ENCODE measurements at regions not wholly inside any gene's neighbourhood (a gene's known extent, or its start where the extent isn't known, plus 50 kb on each side); places are given as distances from the start of the nearest gene placed in this dataset.

DNA sequence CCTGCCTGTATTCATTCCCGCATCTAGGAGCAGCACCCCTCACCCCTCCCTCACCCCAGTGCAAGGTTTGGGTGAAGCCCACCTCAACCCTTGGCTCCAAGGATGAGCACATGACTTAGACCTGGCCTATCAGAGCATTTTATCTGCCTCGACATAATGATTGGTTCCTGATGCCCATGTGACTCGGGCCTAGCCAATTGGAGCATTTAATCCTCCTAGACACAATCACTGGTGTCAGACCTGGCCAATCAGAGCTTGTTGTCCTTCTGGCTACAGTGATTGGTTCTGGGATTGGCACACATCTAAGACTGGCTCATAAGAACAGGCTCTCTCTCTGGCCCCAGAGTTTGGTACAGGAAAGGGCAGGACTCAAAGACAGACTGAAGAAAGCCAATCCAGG lies 73.1 kb upstream of the MYL2 start:
- no peak for DNase-seq

DNA sequence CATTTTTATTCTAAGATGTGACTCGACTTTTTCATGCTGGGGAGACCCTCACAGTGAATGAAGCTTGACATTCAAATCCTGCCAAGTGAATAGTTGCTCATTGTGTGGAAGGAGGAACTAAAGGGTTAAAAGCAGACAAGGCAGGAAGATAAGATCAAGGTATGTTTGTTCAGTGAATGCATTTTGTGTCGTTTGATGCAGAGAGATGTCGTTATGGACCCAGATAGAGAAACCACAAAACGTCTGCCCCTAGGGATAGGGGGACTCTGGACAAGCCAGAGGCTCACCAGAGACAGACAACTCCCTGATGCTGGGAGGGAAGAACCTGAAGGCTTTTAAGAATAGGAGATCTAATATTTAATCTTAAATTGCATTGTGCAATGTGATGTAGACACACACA lies 72.5 kb upstream of the MYL2 start:
- no peak for DNase-seq

DNA sequence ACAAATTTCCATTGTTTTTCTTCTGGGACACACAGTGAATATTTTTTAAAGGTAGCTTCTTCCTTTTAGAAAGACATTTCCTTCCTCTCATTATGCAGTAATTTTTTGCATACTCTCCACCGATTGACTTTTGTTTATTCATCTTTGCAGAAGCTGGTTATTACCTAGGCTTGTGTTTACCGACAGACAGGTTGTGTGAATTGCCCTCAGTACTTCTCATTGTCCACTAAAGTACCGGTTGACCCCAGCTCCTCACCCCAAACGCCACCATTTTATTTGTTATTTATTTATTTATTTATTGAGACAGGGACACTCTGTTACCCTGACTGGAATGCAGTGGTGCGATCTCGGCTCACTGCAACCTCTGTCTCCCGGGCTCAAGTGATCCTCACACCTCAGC lies 63.4 kb upstream of the MYL2 start:
- DNase-seq: no peak

DNA sequence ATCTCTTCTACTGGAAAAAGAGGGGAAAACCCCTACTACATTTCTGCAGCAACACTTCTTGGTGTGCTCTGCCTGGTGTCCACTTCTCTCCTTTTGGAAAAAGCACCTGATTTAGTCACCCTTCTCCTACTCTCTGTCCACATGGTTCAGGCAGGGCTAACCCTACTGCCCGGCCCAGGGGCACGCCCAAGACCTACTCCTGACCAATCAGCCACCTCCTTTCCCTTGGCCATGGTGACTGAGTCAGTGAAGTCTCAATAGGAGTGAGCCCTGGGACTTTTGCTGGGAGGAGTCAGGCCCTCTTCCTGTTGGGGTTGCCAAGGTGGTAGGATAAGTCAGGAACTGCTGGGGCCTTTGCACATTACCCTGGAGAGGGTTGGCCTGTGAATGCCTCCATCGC lies 52.5 kb upstream of the MYL2 start:
- DNase-seq: no peak

DNA sequence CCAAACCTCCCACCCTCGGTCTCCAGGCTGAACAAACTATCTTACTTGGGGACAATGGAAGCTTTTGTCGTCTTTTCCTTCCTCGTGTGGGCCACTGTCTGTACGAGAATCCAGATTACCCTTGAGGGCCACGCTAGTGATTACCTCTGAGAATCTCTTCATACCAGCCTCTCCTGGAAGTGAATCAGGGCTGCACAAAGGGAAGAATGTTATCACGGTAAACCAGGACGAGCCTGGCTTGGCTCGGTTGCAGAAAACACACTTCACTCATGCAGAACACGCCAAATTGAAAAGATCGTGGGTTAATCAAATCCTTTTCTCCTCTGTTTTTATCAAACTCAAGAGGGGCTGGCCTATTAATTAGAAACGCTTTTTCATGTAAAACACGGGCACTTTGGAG lies 51.6 kb upstream of the MYL2 start:
- no peak for DNase-seq

DNA sequence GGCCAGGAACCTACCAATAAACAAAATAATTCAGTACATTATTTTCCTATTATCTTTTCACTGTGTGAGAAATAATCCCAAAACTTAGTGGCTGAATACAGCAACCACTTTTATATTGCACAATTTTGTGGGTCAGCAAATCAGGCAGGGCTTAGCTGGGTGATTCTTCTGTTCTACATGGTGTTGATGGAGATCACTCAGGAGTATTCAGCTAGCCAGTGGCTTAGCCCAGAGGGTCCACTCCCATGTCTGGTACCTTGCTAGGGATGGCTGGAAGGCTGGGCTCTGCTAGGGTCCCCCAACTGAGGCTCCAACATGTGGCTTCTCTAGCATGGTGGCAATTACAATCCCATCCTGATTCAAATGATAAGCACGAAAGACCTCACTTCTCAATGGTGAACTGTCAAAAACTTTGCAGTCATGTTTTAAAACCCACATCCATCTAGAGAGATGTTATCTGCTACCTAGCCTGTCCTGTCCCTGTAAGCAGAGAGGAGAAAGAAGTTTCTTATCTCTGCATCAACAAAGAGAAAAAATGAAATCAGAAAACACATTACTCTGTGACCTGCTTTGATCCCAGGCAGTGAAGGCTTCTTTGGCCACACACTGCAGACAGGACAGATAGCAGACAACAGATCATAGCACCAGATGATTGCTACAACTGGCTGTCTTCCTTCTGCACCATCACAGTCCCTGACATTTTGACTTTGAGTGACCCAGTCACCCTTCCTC lies 51.0 kb upstream of the MYL2 start:
- DNase-seq: no peak

All from NCI-H1930 (cell line).